DND-41 (cell line): ENCODE measurements at regions not wholly inside any gene's neighbourhood (a gene's known extent, or its start where the extent isn't known, plus 50 kb on each side); places are given as distances from the start of the nearest gene placed in this dataset.
A peak's percentile ranks its signal among the peaks of the same experiment; 100 is the strongest.

Source experiments
- ATAC-seq: fragments of 200-7000 bp; cut with Tn5 transposase; 3 replicates; pipeline ENCODE4 v1.9.1; 2021; ENCODE audit warnings: low read depth; ENCODE audit not compliant: insufficient read depth
- DNase-seq: peaks from one replicate; pipeline ENCODE4 v3.0.0-alpha.2; 2020
- H2AFZ ChIP-seq: 2 replicates; pipeline ENCODE4 v1.6.0; 2012; ENCODE audit warnings: low read depth, low read length
- H3K27ac ChIP-seq: 2 replicates; pipeline ENCODE4 v1.5.1; 2012; ENCODE audit warnings: low read length, inconsistent platforms
- H3K27me3 ChIP-seq: fragments of 200-600 bp; sonication (generic); 2 replicates; pipeline ENCODE4 v1.6.0; 2012; ENCODE audit warnings: low read length, mild to moderate bottlenecking, inconsistent platforms; ENCODE audit not compliant: insufficient read depth, poor library complexity
- H3K36me3 ChIP-seq: 2 replicates; pipeline ENCODE4 v1.5.1; 2012; ENCODE audit warnings: low read length, inconsistent platforms; ENCODE audit not compliant: insufficient read depth
- H3K4me1 ChIP-seq: 2 replicates; pipeline ENCODE4 v1.5.1; 2012; ENCODE audit warnings: mild to moderate bottlenecking, low read length; ENCODE audit not compliant: insufficient read depth
- H3K4me2 ChIP-seq: 2 replicates; pipeline ENCODE4 v1.6.0; 2012; ENCODE audit warnings: mild to moderate bottlenecking, moderate library complexity, low read length, inconsistent platforms; ENCODE audit not compliant: insufficient read depth
- H3K4me3 ChIP-seq, 2 experiments: fragments of 200-600 bp in 1 of 2; shearing (Covaris generic) in 1 of 2; 2 replicates each; pipeline ENCODE4 v1.5.1; 2012 to 2016; ENCODE audit warnings: inconsistent platforms in 2 of 2, low read length in 2 of 2, mild to moderate bottlenecking in 2 of 2, low read depth in 1 of 2, moderate library complexity in 1 of 2
- H3K79me2 ChIP-seq: 2 replicates; pipeline ENCODE4 v1.6.0; 2012; ENCODE audit warnings: low read length, inconsistent platforms; ENCODE audit not compliant: insufficient read depth
- H3K9ac ChIP-seq: 2 replicates; pipeline ENCODE4 v1.6.0; 2012; ENCODE audit warnings: low read depth, mild to moderate bottlenecking, inconsistent platforms, low read length, moderate library complexity
- H3K9me3 ChIP-seq: 2 replicates; pipeline ENCODE4 v1.5.1; 2012; ENCODE audit warnings: low read length, moderate library complexity, mild to moderate bottlenecking, inconsistent platforms; ENCODE audit not compliant: insufficient read depth, severe bottlenecking
- H4K20me1 ChIP-seq: 2 replicates; pipeline ENCODE4 v1.6.0; 2012; ENCODE audit warnings: low read length; ENCODE audit not compliant: insufficient read depth
- EZH2 ChIP-seq: IDR thresholded peaks from 3 replicates; pipeline ENCODE4 v1.6.1; 2012; ENCODE audit warnings: borderline replicate concordance, low read depth, mild to moderate bottlenecking, moderate library complexity, low read length, inconsistent platforms; ENCODE audit not compliant: severe bottlenecking
- TF ChIP-seq, protein P1 (sequence below): IDR thresholded peaks from 2 replicates; pipeline ENCODE4 v1.5.1; 2012; ENCODE audit warnings: borderline replicate concordance, low read length, moderate library complexity, mild to moderate bottlenecking; ENCODE audit not compliant: poor library complexity, severe bottlenecking; ENCODE audit errors: extremely low read depth

GRCh38 chr1:13927736-13928135 is 227.7 kb downstream of the PRDM2 start:
- no peaks in the 10 kb centered on the region for H3K36me3 ChIP-seq
- H3K79me2 ChIP-seq: no peaks in the 10 kb centered on the region
- H3K9me3 ChIP-seq: no peaks in the 10 kb centered on the region
- no peak for DNase-seq
- no peak overlapping the region for H3K9ac ChIP-seq
- no peak overlapping the region for H3K4me2 ChIP-seq
- no peak overlapping the region for H3K27ac ChIP-seq
- no peaks in the 10 kb centered on the region for H3K4me1 ChIP-seq
- no peak for ATAC-seq
- TF ChIP-seq, protein P1, sequence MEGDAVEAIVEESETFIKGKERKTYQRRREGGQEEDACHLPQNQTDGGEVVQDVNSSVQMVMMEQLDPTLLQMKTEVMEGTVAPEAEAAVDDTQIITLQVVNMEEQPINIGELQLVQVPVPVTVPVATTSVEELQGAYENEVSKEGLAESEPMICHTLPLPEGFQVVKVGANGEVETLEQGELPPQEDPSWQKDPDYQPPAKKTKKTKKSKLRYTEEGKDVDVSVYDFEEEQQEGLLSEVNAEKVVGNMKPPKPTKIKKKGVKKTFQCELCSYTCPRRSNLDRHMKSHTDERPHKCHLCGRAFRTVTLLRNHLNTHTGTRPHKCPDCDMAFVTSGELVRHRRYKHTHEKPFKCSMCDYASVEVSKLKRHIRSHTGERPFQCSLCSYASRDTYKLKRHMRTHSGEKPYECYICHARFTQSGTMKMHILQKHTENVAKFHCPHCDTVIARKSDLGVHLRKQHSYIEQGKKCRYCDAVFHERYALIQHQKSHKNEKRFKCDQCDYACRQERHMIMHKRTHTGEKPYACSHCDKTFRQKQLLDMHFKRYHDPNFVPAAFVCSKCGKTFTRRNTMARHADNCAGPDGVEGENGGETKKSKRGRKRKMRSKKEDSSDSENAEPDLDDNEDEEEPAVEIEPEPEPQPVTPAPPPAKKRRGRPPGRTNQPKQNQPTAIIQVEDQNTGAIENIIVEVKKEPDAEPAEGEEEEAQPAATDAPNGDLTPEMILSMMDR: no peak
- TF ChIP-seq EZH2: no peak
- H3K4me3 ChIP-seq: no peak overlapping the region
- H4K20me1 ChIP-seq: no peaks in the 10 kb centered on the region
- H3K27me3 ChIP-seq: peaks cover 8% of the 10 kb centered on the region
- H2AFZ ChIP-seq: no peak overlapping the region

DNA sequence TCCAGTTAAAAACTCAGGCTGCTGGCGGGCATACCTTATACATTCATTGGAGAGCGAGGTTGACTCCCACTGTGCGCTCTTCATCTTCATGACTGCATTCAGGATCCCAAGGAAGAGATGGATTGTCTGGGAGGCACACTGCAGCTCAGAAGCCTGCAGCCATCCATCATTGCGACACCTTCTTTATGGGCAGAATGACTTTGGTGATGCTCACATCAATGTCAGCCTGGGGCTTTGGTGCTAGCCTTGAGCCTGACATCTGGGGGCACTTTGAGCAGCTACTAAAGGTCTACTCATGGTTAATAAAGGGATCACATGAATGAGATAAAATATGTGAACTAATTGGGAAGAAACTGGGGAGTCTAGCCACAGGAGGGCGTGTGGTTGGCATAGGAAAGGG is 229.3 kb downstream of the PRDM2 start:
- ATAC-seq: no peak
- no peak overlapping the region for H3K27ac ChIP-seq
- no peaks in the 10 kb centered on the region for H3K36me3 ChIP-seq
- peaks cover 12% of the 10 kb centered on the region for H3K27me3 ChIP-seq
- TF ChIP-seq, protein P1: no peak
- TF ChIP-seq EZH2: no peak
- no peaks in the 10 kb centered on the region for H3K79me2 ChIP-seq
- H3K4me2 ChIP-seq: no peak overlapping the region
- no peak overlapping the region for H3K9ac ChIP-seq
- no peaks in the 10 kb centered on the region for H4K20me1 ChIP-seq
- no peaks in the 10 kb centered on the region for H3K4me1 ChIP-seq
- no peaks in the 10 kb centered on the region for H3K9me3 ChIP-seq
- no peak overlapping the region for H2AFZ ChIP-seq
- DNase-seq: no peak
- H3K4me3 ChIP-seq: no peak overlapping the region

- no peaks in the 10 kb centered on the region for H3K4me1 ChIP-seq
- H3K9ac ChIP-seq: no peak overlapping the region
- no peaks in the 10 kb centered on the region for H3K79me2 ChIP-seq
- no peak overlapping the region for H2AFZ ChIP-seq
- TF ChIP-seq EZH2: no peak
- TF ChIP-seq, protein P1: peak; percentile 68
- H3K27ac ChIP-seq: no peak overlapping the region
- ATAC-seq (no peak), DNase-seq (peak; percentile 47)
- no peak overlapping the region for H3K4me2 ChIP-seq
- H3K27me3 ChIP-seq: peaks cover 12% of the 10 kb centered on the region
- no peak overlapping the region for H3K4me3 ChIP-seq
- H4K20me1 ChIP-seq: no peaks in the 10 kb centered on the region
- H3K36me3 ChIP-seq: no peaks in the 10 kb centered on the region
- H3K9me3 ChIP-seq: no peaks in the 10 kb centered on the region
These were observed 230.2 kb downstream of the PRDM2 start for GRCh38 chr1:13930151-13930550.

GRCh38 chr1:13931226-13931625 is 231.2 kb downstream of the PRDM2 start:
- Histone ChIP-seq H3K27ac (no peak overlapping the region), H3K27me3 (peaks cover 15% of the 10 kb centered on the region)
- TF ChIP-seq, protein P1: no peak
- TF ChIP-seq EZH2: no peak

More at GRCh38 chr1:13931226-13931625, 231.2 kb downstream of the PRDM2 start:
- Histone ChIP-seq H3K4me3 (no peak overlapping the region), H3K36me3 (no peaks in the 10 kb centered on the region), H3K4me1 (no peaks in the 10 kb centered on the region), H4K20me1 (no peaks in the 10 kb centered on the region), H2AFZ (no peak overlapping the region), H3K9ac (no peak overlapping the region), H3K79me2 (no peaks in the 10 kb centered on the region), H3K4me2 (no peak overlapping the region), H3K9me3 (no peaks in the 10 kb centered on the region)
- ATAC-seq (no peak), DNase-seq (no peak)
